Naive thymus-derived CD4-positive, alpha-beta T cell (primary cell): ENCODE measurements at regions not wholly inside any gene's neighbourhood (a gene's known extent, or its start where the extent isn't known, plus 50 kb on each side); places are given as distances from the start of the nearest gene placed in this dataset.
"Not testable (repeated sequence)": the region's sequence is repeated elsewhere in the genome, so short reads cannot be mapped to it uniquely, and the experiment has no call there.

ENCODE experiments used
- ATAC-seq: fragments of 150-1000 bp; cut with Tn5 transposase; 2 replicates; pipeline ENCODE4 v1.10.0; 2021; ENCODE audit warnings: mild to moderate bottlenecking, moderate library complexity
- CTCF ChIA-PET: fragments of 350-600 bp; sonication (Branson Sonifier 250); formaldehyde crosslinking; loops from one replicate; lab custom pipeline; 2021; ENCODE audit warnings: antibody characterized with exemption; lab: Charles Lee
- POLR2A ChIA-PET: fragments of 350-600 bp; sonication (Branson Sonifier 250); formaldehyde crosslinking; loops from one replicate; lab custom pipeline; 2021; ENCODE audit warnings: antibody characterized with exemption, inconsistent platforms; lab: Charles Lee
- DNase-seq, 9 donors: peaks; one replicate each; pipeline versions ENCODE4 v3.0.0 to v3.0.0-alpha.2; 2020 to 2022; ENCODE audit warnings: mixed read lengths in 1 of 9
- H3K27ac ChIP-seq: one replicate; pipeline ENCODE4 v1.7.0; 2013; ENCODE audit warnings: mild to moderate bottlenecking, low read depth, low read length, moderate library complexity
- H3K27me3 ChIP-seq, 2 donors: one replicate each; pipeline ENCODE4 v1.7.0; 2013; ENCODE audit warnings: low read length in 2 of 2, mild to moderate bottlenecking in 2 of 2, moderate library complexity in 2 of 2; ENCODE audit not compliant: control insufficient read depth in 2 of 2, insufficient read depth in 2 of 2
- H3K36me3 ChIP-seq, 3 experiments: 1 replicate in 2 of 3; 2 replicates in 1 of 3; pipeline ENCODE4 v1.7.0; 2013; ENCODE audit warnings: low read length in 3 of 3, mild to moderate bottlenecking in 3 of 3, moderate library complexity in 1 of 3; ENCODE audit not compliant: insufficient read depth in 3 of 3, control insufficient read depth in 2 of 3
- H3K4me1 ChIP-seq, 2 donors: one replicate each; pipeline ENCODE4 v1.7.0; 2013; ENCODE audit warnings: low read length in 2 of 2, mild to moderate bottlenecking in 2 of 2, moderate library complexity in 1 of 2; ENCODE audit not compliant: control insufficient read depth in 2 of 2, insufficient read depth in 2 of 2
- H3K4me3 ChIP-seq: 2 replicates; pipeline ENCODE4 v1.7.0; 2013; ENCODE audit warnings: mild to moderate bottlenecking, low read length
- H3K9me3 ChIP-seq, 3 experiments: 1 replicate in 2 of 3; 2 replicates in 1 of 3; pipeline ENCODE4 v1.7.0; 2013; ENCODE audit warnings: low read length in 3 of 3; ENCODE audit not compliant: control insufficient read depth in 2 of 3
- H3K27ac Mint-ChIP-seq, 9 donors: one replicate each; pipeline ENCODE4 v1.8.0; 2020 to 2022; ENCODE audit warnings: mixed read lengths in 9 of 9, mild to moderate bottlenecking in 8 of 9, moderate library complexity in 5 of 9, inconsistent platforms in 2 of 9
- H3K27me3 Mint-ChIP-seq, 5 donors: one replicate each; pipeline ENCODE4 v1.8.0; 2021 to 2022; ENCODE audit warnings: mixed read lengths in 5 of 5, mild to moderate bottlenecking in 1 of 5
- H3K36me3 Mint-ChIP-seq, 5 donors: one replicate each; pipeline ENCODE4 v1.8.0; 2020 to 2022; ENCODE audit warnings: mixed read lengths in 5 of 5, mild to moderate bottlenecking in 3 of 5, inconsistent platforms in 1 of 5
- H3K4me1 Mint-ChIP-seq, 7 donors: one replicate each; pipeline ENCODE4 v1.8.0; 2020 to 2022; ENCODE audit warnings: mixed read lengths in 7 of 7, mild to moderate bottlenecking in 3 of 7, inconsistent platforms in 1 of 7
- H3K4me3 Mint-ChIP-seq, 10 donors: one replicate each; pipeline ENCODE4 v1.8.0; 2020 to 2022; ENCODE audit warnings: mild to moderate bottlenecking in 10 of 10, mixed read lengths in 10 of 10, moderate library complexity in 6 of 10, inconsistent platforms in 2 of 10
- H3K9me3 Mint-ChIP-seq, 11 donors: one replicate each; pipeline ENCODE4 v1.8.0; 2020 to 2022; ENCODE audit warnings: mixed read lengths in 11 of 11, mild to moderate bottlenecking in 4 of 11, inconsistent platforms in 1 of 11, moderate library complexity in 1 of 11
- intact Hi-C, 2 donors: fragments of 100-400 bp; cut with micrococcal nuclease; formaldehyde crosslinking; loops; one replicate each; pipeline ENCODE4 v1.15.1; 2023

- Mint-ChIP-seq H3K36me3 (no peaks in the 10 kb centered on the region), H3K4me3 (no peak overlapping the region), H3K27ac (no peak overlapping the region), H3K27me3 (no peaks in the 10 kb centered on the region), H3K4me1 (no peaks in the 10 kb centered on the region), H3K9me3 (peaks cover 0 to 24% (median 3%) of the 10 kb centered on the region in 11 donors)
- ChIA-PET CTCF (no interaction called here), POLR2A (no interaction called here)
- no peak overlapping the region for H3K27ac ChIP-seq
- no peak overlapping the region for H3K4me3 ChIP-seq
- no peaks in the 10 kb centered on the region for H3K36me3 ChIP-seq
- no peaks in the 10 kb centered on the region for H3K27me3 ChIP-seq
- no peaks in the 10 kb centered on the region for H3K9me3 ChIP-seq
- DNase-seq (no peak), ATAC-seq (no peak)
- no peaks in the 10 kb centered on the region for H3K4me1 ChIP-seq
- intact Hi-C loops: no loop called here
These were observed 260.0 kb upstream of the NRXN1 start for GRCh38 chr2:51291762-51292551.

GRCh38 chr2:51290725-51291124, 258.8 kb upstream of the NRXN1 start:
- DNase-seq (no peak), ATAC-seq (no peak)
- no peak overlapping the region for H3K4me3 ChIP-seq
- no peaks in the 10 kb centered on the region for H3K4me1 Mint-ChIP-seq
- no peak overlapping the region for H3K27ac ChIP-seq
- no peaks in the 10 kb centered on the region for H3K4me1 ChIP-seq
- POLR2A ChIA-PET: no interaction called here
- H3K27me3 ChIP-seq: no peaks in the 10 kb centered on the region
- H3K27ac Mint-ChIP-seq: no peak overlapping the region
- H3K4me3 Mint-ChIP-seq: no peak overlapping the region
- no peaks in the 10 kb centered on the region for H3K9me3 ChIP-seq
- CTCF ChIA-PET: no interaction called here
- peaks cover 2 to 28% (median 8%) of the 10 kb centered on the region in 11 donors for H3K9me3 Mint-ChIP-seq
- no peaks in the 10 kb centered on the region for H3K36me3 Mint-ChIP-seq
- H3K27me3 Mint-ChIP-seq: no peaks in the 10 kb centered on the region
- intact Hi-C loops: no loop called here
- H3K36me3 ChIP-seq: no peaks in the 10 kb centered on the region

GRCh38 chr2:51289045-51289444, 257.1 kb upstream of the NRXN1 start:
- H3K9me3 Mint-ChIP-seq: peaks cover 1 to 26% (median 8%) of the 10 kb centered on the region in 11 donors
- H3K4me1 ChIP-seq: no peaks in the 10 kb centered on the region
- H3K36me3 ChIP-seq: no peaks in the 10 kb centered on the region
- ATAC-seq: no peak
- H3K27me3 ChIP-seq: no peaks in the 10 kb centered on the region
- H3K4me1 Mint-ChIP-seq: no peaks in the 10 kb centered on the region
- intact Hi-C loops: no loop called here
- no peak overlapping the region for H3K27ac Mint-ChIP-seq
- H3K9me3 ChIP-seq: no peaks in the 10 kb centered on the region
- DNase-seq: no peak
- H3K36me3 Mint-ChIP-seq: no peaks in the 10 kb centered on the region
- POLR2A ChIA-PET: no interaction called here
- CTCF ChIA-PET: no interaction called here
- H3K27me3 Mint-ChIP-seq: no peaks in the 10 kb centered on the region
- H3K4me3 Mint-ChIP-seq: no peak overlapping the region
- H3K4me3 ChIP-seq: no peak overlapping the region
- H3K27ac ChIP-seq: no peak overlapping the region

GRCh38 chr2:51268191-51268590, 236.3 kb upstream of the NRXN1 start:
- ChIA-PET CTCF (no interaction called here), POLR2A (no interaction called here)
- H3K9me3 ChIP-seq: no peaks in the 10 kb centered on the region
- no peaks in the 10 kb centered on the region for H3K36me3 Mint-ChIP-seq
- no peaks in the 10 kb centered on the region for H3K36me3 ChIP-seq
- H3K4me3 ChIP-seq: no peak overlapping the region
- H3K27me3 Mint-ChIP-seq: no peaks in the 10 kb centered on the region
- no peak overlapping the region for H3K27ac ChIP-seq
- peaks cover 0 to 2% (median 0%) of the 10 kb centered on the region in 7 donors for H3K4me1 Mint-ChIP-seq
- ATAC-seq (no peak), DNase-seq (no peak)
- peaks cover 0 to 14% (median 4%) of the 10 kb centered on the region in 11 donors for H3K9me3 Mint-ChIP-seq
- no peak overlapping the region for H3K4me3 Mint-ChIP-seq
- intact Hi-C loops: no loop called here
- no peak overlapping the region for H3K27ac Mint-ChIP-seq
- H3K27me3 ChIP-seq: no peaks in the 10 kb centered on the region
- H3K4me1 ChIP-seq: no peaks in the 10 kb centered on the region

GRCh38 chr2:51265539-51265938, 233.6 kb upstream of the NRXN1 start:
- H3K36me3 ChIP-seq: no peaks in the 10 kb centered on the region
- no peaks in the 10 kb centered on the region for H3K4me1 ChIP-seq
- Mint-ChIP-seq H3K27ac (no peak overlapping the region), H3K9me3 (peaks cover 0 to 22% (median 4%) of the 10 kb centered on the region in 11 donors), H3K27me3 (no peaks in the 10 kb centered on the region), H3K4me1 (peaks cover 0 to 2% (median 0%) of the 10 kb centered on the region in 7 donors), H3K4me3 (no peak overlapping the region), H3K36me3 (no peaks in the 10 kb centered on the region)
- POLR2A ChIA-PET: no interaction called here
- no peak overlapping the region for H3K27ac ChIP-seq
- H3K9me3 ChIP-seq: no peaks in the 10 kb centered on the region
- CTCF ChIA-PET: no interaction called here
- DNase-seq (no peak), ATAC-seq (no peak)
- intact Hi-C loops: no loop called here
- no peak overlapping the region for H3K4me3 ChIP-seq
- H3K27me3 ChIP-seq: no peaks in the 10 kb centered on the region

GRCh38 chr2:51263951-51264350, 232.0 kb upstream of the NRXN1 start:
- ATAC-seq: no peak
- H3K27ac ChIP-seq: no peak overlapping the region

GRCh38 chr2:51263101-51263500, 231.2 kb upstream of the NRXN1 start:
- H3K36me3 ChIP-seq, H3K4me3 Mint-ChIP-seq, ATAC-seq, H3K4me3 ChIP-seq, intact Hi-C loops, H3K4me1 Mint-ChIP-seq, H3K36me3 Mint-ChIP-seq, DNase-seq, POLR2A ChIA-PET, H3K27me3 Mint-ChIP-seq, H3K4me1 ChIP-seq, H3K27me3 ChIP-seq, H3K27ac Mint-ChIP-seq, H3K9me3 ChIP-seq, CTCF ChIA-PET, H3K27ac ChIP-seq: not testable (repeated sequence)
- peaks cover 0 to 32% (median 5%) of the 10 kb centered on the region in 11 donors for H3K9me3 Mint-ChIP-seq

More at GRCh38 chr2:51263951-51264350, 232.0 kb upstream of the NRXN1 start:
- no peak overlapping the region for H3K4me3 ChIP-seq
- H3K9me3 ChIP-seq: no peaks in the 10 kb centered on the region
- H3K27ac Mint-ChIP-seq: no peak overlapping the region
- no peak for DNase-seq
- no peak overlapping the region for H3K4me3 Mint-ChIP-seq
- no peaks in the 10 kb centered on the region for H3K36me3 Mint-ChIP-seq
- H3K4me1 ChIP-seq: no peaks in the 10 kb centered on the region
- POLR2A ChIA-PET: no interaction called here
- intact Hi-C loops: no loop called here
- H3K27me3 ChIP-seq: no peaks in the 10 kb centered on the region
- no peaks in the 10 kb centered on the region for H3K27me3 Mint-ChIP-seq
- peaks cover 0 to 32% (median 5%) of the 10 kb centered on the region in 11 donors for H3K9me3 Mint-ChIP-seq
- CTCF ChIA-PET: no interaction called here
- no peaks in the 10 kb centered on the region for H3K36me3 ChIP-seq
- no peaks in the 10 kb centered on the region for H3K4me1 Mint-ChIP-seq
